Keratinocyte (primary cell): ENCODE measurements at regions not wholly inside any gene's neighbourhood (a gene's known extent, or its start where the extent isn't known, plus 50 kb on each side); places are given as distances from the start of the nearest gene placed in this dataset.

Source experiments
- DNase-seq: peaks from one replicate; pipeline ENCODE4 v3.0.0-alpha.2; 2011; ENCODE audit warnings: low read depth, missing footprints, low spot score
- FAIRE-seq: peaks from 2 replicates; lab custom pipeline; 2011; peaks lifted over from hg19 to GRCh38; lab: Jason Lieb, UNC
- H2AFZ ChIP-seq: 2 replicates; pipeline ENCODE4 v1.6.0; 2012; ENCODE audit warnings: low read length, control low read depth, inconsistent platforms; ENCODE audit not compliant: control insufficient read depth
- H3K27ac ChIP-seq: 2 replicates; pipeline ENCODE4 v1.5.1; 2011; ENCODE audit warnings: low read length; ENCODE audit not compliant: control insufficient read depth, insufficient read depth
- H3K27me3 ChIP-seq: 3 replicates; pipeline ENCODE4 v1.6.0; 2011; ENCODE audit warnings: low read length; ENCODE audit not compliant: control insufficient read depth, insufficient read depth; ENCODE audit errors: extremely low read depth
- H3K36me3 ChIP-seq, 2 experiments: 2 replicates in 1 of 2; 3 replicates in 1 of 2; pipeline ENCODE4 v1.5.1; 2011; ENCODE audit warnings: low read length in 2 of 2, mild to moderate bottlenecking in 1 of 2; ENCODE audit not compliant: control insufficient read depth in 2 of 2, insufficient read depth in 2 of 2; ENCODE audit errors: extremely low read depth in 1 of 2
- H3K4me1 ChIP-seq: 3 replicates; pipeline ENCODE4 v1.5.1; 2011; ENCODE audit warnings: low read length; ENCODE audit not compliant: control insufficient read depth, insufficient read depth; ENCODE audit errors: extremely low read depth
- H3K4me2 ChIP-seq: 3 replicates; pipeline ENCODE4 v1.6.0; 2011; ENCODE audit warnings: low read depth, low read length; ENCODE audit not compliant: control insufficient read depth, insufficient read depth; ENCODE audit errors: extremely low read depth
- H3K4me3 ChIP-seq, 3 experiments: fragments of 200-600 bp in 1 of 3; sonication (generic) in 1 of 3; 2 replicates in 2 of 3; 3 replicates in 1 of 3; pipeline ENCODE4 v1.5.1; 2011 to 2016; ENCODE audit warnings: low read length in 3 of 3, mild to moderate bottlenecking in 3 of 3, control low read depth in 2 of 3, inconsistent platforms in 1 of 3, low read depth in 1 of 3, mixed read lengths in 1 of 3, mixed run types in 1 of 3, moderate library complexity in 1 of 3; ENCODE audit not compliant: control insufficient read depth in 2 of 3, insufficient read depth in 2 of 3; ENCODE audit errors: extremely low read depth in 1 of 3
- H3K79me2 ChIP-seq: 2 replicates; pipeline ENCODE4 v1.6.0; 2012; ENCODE audit warnings: low read length; ENCODE audit not compliant: control insufficient read depth, insufficient read depth
- H3K9ac ChIP-seq: 3 replicates; pipeline ENCODE4 v1.6.0; 2011; ENCODE audit warnings: low read length; ENCODE audit not compliant: control insufficient read depth, insufficient read depth; ENCODE audit errors: extremely low read depth
- H3K9me1 ChIP-seq: 3 replicates; pipeline ENCODE4 v1.6.0; 2011; ENCODE audit warnings: low read length; ENCODE audit not compliant: control insufficient read depth, insufficient read depth; ENCODE audit errors: extremely low read depth
- H3K9me3 ChIP-seq: 2 replicates; pipeline ENCODE4 v1.5.1; 2012; ENCODE audit warnings: low read depth, low read length; ENCODE audit not compliant: control insufficient read depth
- H4K20me1 ChIP-seq: 3 replicates; pipeline ENCODE4 v1.6.0; 2011; ENCODE audit warnings: low read length; ENCODE audit not compliant: control insufficient read depth, insufficient read depth; ENCODE audit errors: extremely low read depth
- CTCF ChIP-seq, 3 experiments: IDR thresholded peaks in 1 of 3; conservative IDR thresholded peaks in 1 of 3; optimal IDR thresholded peaks in 1 of 3; 2 replicates in 2 of 3; 3 replicates in 1 of 3; pipeline versions ENCODE3 to v1.5.1; 2011; ENCODE audit warnings: low read length in 3 of 3, mild to moderate bottlenecking in 3 of 3, moderate library complexity in 2 of 3, control low read depth in 1 of 3, inconsistent platforms in 1 of 3; ENCODE audit not compliant: insufficient read depth in 2 of 3; ENCODE audit errors: extremely low read depth in 1 of 3
- EZH2 ChIP-seq: IDR thresholded peaks from one replicate; pipeline ENCODE4 v1.6.1; 2012; ENCODE audit warnings: inconsistent platforms, mild to moderate bottlenecking, low read length, moderate library complexity
- dilution Hi-C: fragments of 300-500 bp; cut with MboI; formaldehyde crosslinking; loops from one replicate; pipeline ENCODE4 v1.7.0; 2020; ENCODE audit warnings: low sequenced_read_pairs; ENCODE audit not compliant: extremely low pct_ligation_motif_present

GRCh38 chr7:26492816-26493215 is 201.2 kb downstream of the SNX10 start:
- no peak for FAIRE-seq

GRCh38 chr7:26493737-26494428 is 202.2 kb downstream of the SNX10 start:
- no peak overlapping the region for H3K27ac ChIP-seq
- no peak overlapping the region for H2AFZ ChIP-seq
- H3K79me2 ChIP-seq, result no peaks in the 10 kb centered on the region
- H4K20me1 ChIP-seq, result no peaks in the 10 kb centered on the region
- no peaks in the 10 kb centered on the region for H3K27me3 ChIP-seq
- DNase-seq (no peak), FAIRE-seq (no peak)
- TF ChIP-seq CTCF (optimal IDR thresholded peaks at IDR 0.05 in 1 of 3, IDR thresholded peaks at IDR 0.05 in 1 of 3, conservative IDR thresholded peaks at IDR 0.05 in 1 of 3; ENCODE audit: extremely low read depth in 1 of 3, insufficient read depth in 2 of 3, low read length in 3 of 3) (no peak), EZH2 (no peak)
- H3K9me3 ChIP-seq, result no peaks in the 10 kb centered on the region
- H3K4me3 ChIP-seq, result no peak overlapping the region
- H3K4me2 ChIP-seq, result no peak overlapping the region
- peaks cover 16% of the 10 kb centered on the region for H3K4me1 ChIP-seq
- no peaks in the 10 kb centered on the region for H3K36me3 ChIP-seq
- peaks cover 2% of the 10 kb centered on the region for H3K9me1 ChIP-seq
- no peak overlapping the region for H3K9ac ChIP-seq
- dilution Hi-C loops, result loop anchor here (5.0 kb wide), 1 partner anchor 57 kb away; no protein-coding TSS in a partner anchor

More at GRCh38 chr7:26492816-26493215, 201.2 kb downstream of the SNX10 start:
- TF ChIP-seq EZH2, result no peak
- Histone ChIP-seq H3K9ac (no peak overlapping the region), H4K20me1 (no peaks in the 10 kb centered on the region), H3K36me3 (no peaks in the 10 kb centered on the region), H3K9me3 (no peaks in the 10 kb centered on the region), H3K27me3 (no peaks in the 10 kb centered on the region), H3K4me1 (peaks cover 16% of the 10 kb centered on the region), H3K79me2 (no peaks in the 10 kb centered on the region), H3K4me3 (no peak overlapping the region), H3K9me1 (peaks cover 2% of the 10 kb centered on the region), H2AFZ (no peak overlapping the region), H3K27ac (no peak overlapping the region), H3K4me2 (no peak overlapping the region)
- no peak for DNase-seq
- dilution Hi-C loops, result loop anchor here (5.0 kb wide), 1 partner anchor 56 kb away; no protein-coding TSS in a partner anchor

GRCh38 chr7:26495569-26495968 is 203.9 kb downstream of the SNX10 start:
- dilution Hi-C loops, result no loop called here
- H4K20me1 ChIP-seq, result no peaks in the 10 kb centered on the region
- H3K27me3 ChIP-seq, result no peaks in the 10 kb centered on the region
- TF ChIP-seq CTCF (optimal IDR thresholded peaks at IDR 0.05 in 1 of 3, IDR thresholded peaks at IDR 0.05 in 1 of 3, conservative IDR thresholded peaks at IDR 0.05 in 1 of 3; ENCODE audit: extremely low read depth in 1 of 3, insufficient read depth in 2 of 3, low read length in 3 of 3), result no peak
- TF ChIP-seq EZH2, result no peak
- peaks cover 2% of the 10 kb centered on the region for H3K9me1 ChIP-seq
- DNase-seq (no peak), FAIRE-seq (no peak)
- no peak overlapping the region for H3K4me2 ChIP-seq
- H3K4me1 ChIP-seq, result peaks cover 12% of the 10 kb centered on the region
- H3K9me3 ChIP-seq, result no peaks in the 10 kb centered on the region
- H2AFZ ChIP-seq, result no peak overlapping the region
- H3K79me2 ChIP-seq, result no peaks in the 10 kb centered on the region
- no peak overlapping the region for H3K4me3 ChIP-seq
- H3K27ac ChIP-seq, result no peak overlapping the region
- no peaks in the 10 kb centered on the region for H3K36me3 ChIP-seq
- H3K9ac ChIP-seq, result no peak overlapping the region
